WTC11 (cell line): ENCODE measurements at regions not wholly inside any gene's neighbourhood (a gene's known extent, or its start where the extent isn't known, plus 50 kb on each side); places are given as distances from the start of the nearest gene placed in this dataset.

Experiments
- ATAC-seq: fragments of 200-7000 bp; cut with Tn5 transposase; 2 replicates; pipeline ENCODE4 v1.10.0; 2021; ENCODE audit warnings: mild to moderate bottlenecking, moderate library complexity
- CTCF ChIA-PET: fragments of 300-600 bp; sonication (Branson Sonifier 250); formaldehyde crosslinking; loops from one replicate; lab custom pipeline; 2021; ENCODE audit warnings: antibody characterized with exemption; lab: Charles Lee
- POLR2A ChIA-PET: fragments of 350-600 bp; sonication (Branson Sonifier 250); formaldehyde crosslinking; loops from one replicate; lab custom pipeline; 2021; ENCODE audit warnings: antibody characterized with exemption; lab: Charles Lee
- DNase-seq: peaks from one replicate; pipeline ENCODE4 v3.0.0; 2021; ENCODE audit warnings: low spot score
- H3K27ac Mint-ChIP-seq: 2 replicates; pipeline ENCODE4 v1.8.0; 2021; ENCODE audit warnings: mixed read lengths
- H3K27me3 Mint-ChIP-seq: 2 replicates; pipeline ENCODE4 v1.8.0; 2021; ENCODE audit warnings: low read depth, mild to moderate bottlenecking, moderate library complexity, mixed read lengths
- H3K36me3 Mint-ChIP-seq: 2 replicates; pipeline ENCODE4 v1.8.0; 2021; ENCODE audit warnings: mixed read lengths
- H3K4me1 Mint-ChIP-seq: 2 replicates; pipeline ENCODE4 v1.8.0; 2022; ENCODE audit warnings: mixed read lengths
- H3K4me3 Mint-ChIP-seq: 2 replicates; pipeline ENCODE4 v1.8.0; 2021; ENCODE audit warnings: mild to moderate bottlenecking, moderate library complexity, mixed read lengths
- H3K9me3 Mint-ChIP-seq: 2 replicates; pipeline ENCODE4 v1.8.0; 2021; ENCODE audit warnings: mixed read lengths
- CREM ChIP-seq: sonication (generic); formaldehyde crosslinking; IDR thresholded peaks from 2 replicates; pipeline ENCODE4 v1.8.1; 2022; ENCODE audit warnings: mild to moderate bottlenecking, missing genetic modification reagents, moderate library complexity
- FOXK1 ChIP-seq: sonication (generic); formaldehyde crosslinking; IDR thresholded peaks from 2 replicates; pipeline ENCODE4 v1.8.0; 2022; ENCODE audit warnings: mild to moderate bottlenecking, moderate library complexity, missing genetic modification reagents
- GRHL2 ChIP-seq: fragments of 250-450 bp; sonication (Bioruptor Pico); IDR thresholded peaks from 2 replicates; pipeline ENCODE4 v1.8.0; 2022; ENCODE audit warnings: mild to moderate bottlenecking, moderate library complexity; ENCODE audit not compliant: insufficient replicate concordance, severe bottlenecking
- NR3C1 ChIP-seq: sonication (generic); formaldehyde crosslinking; conservative IDR thresholded peaks from 2 replicates; pipeline ENCODE4 v1.8.1; 2023; ENCODE audit warnings: low read depth, mild to moderate bottlenecking, missing genetic modification reagents
- RORB ChIP-seq: fragments of 250-450 bp; sonication (Bioruptor Pico); IDR thresholded peaks from 2 replicates; pipeline ENCODE4 v1.9.0; 2021; ENCODE audit warnings: mild to moderate bottlenecking
- SMAD4 ChIP-seq: sonication (generic); formaldehyde crosslinking; IDR thresholded peaks from 2 replicates; pipeline ENCODE4 v1.8.0; 2022; ENCODE audit warnings: mild to moderate bottlenecking, missing genetic modification reagents
- TEAD4 ChIP-seq: sonication (generic); formaldehyde crosslinking; IDR thresholded peaks from 2 replicates; pipeline ENCODE4 v1.8.0; 2022; ENCODE audit warnings: mild to moderate bottlenecking, missing genetic modification reagents
- ZNF396 ChIP-seq: fragments of 250-450 bp; sonication (Bioruptor Pico); IDR thresholded peaks from 2 replicates; pipeline ENCODE4 v1.8.0; 2021; ENCODE audit warnings: mild to moderate bottlenecking, moderate library complexity, borderline replicate concordance
- TF ChIP-seq, protein P1 (sequence below): fragments of 250-450 bp; sonication (Bioruptor Pico); IDR thresholded peaks from 2 replicates; pipeline ENCODE4 v1.9.0; 2021; ENCODE audit warnings: moderate library complexity, mild to moderate bottlenecking, inconsistent platforms, borderline replicate concordance
- TF ChIP-seq, protein P2 (sequence below): sonication (generic); formaldehyde crosslinking; IDR thresholded peaks from 2 replicates; pipeline ENCODE4 v1.8.0; 2022; ENCODE audit warnings: mild to moderate bottlenecking, missing genetic modification reagents
- TF ChIP-seq, protein P3 (sequence below): fragments of 250-450 bp; sonication (Bioruptor Pico); IDR thresholded peaks from 2 replicates; pipeline ENCODE4 v1.9.0; 2021; ENCODE audit warnings: mild to moderate bottlenecking
- TF ChIP-seq, protein P4 (sequence below): sonication (generic); formaldehyde crosslinking; IDR thresholded peaks from 2 replicates; pipeline ENCODE4 v1.8.1; 2023; ENCODE audit warnings: mild to moderate bottlenecking, missing genetic modification reagents, borderline replicate concordance
- TF ChIP-seq, protein P5 (sequence below): sonication (generic); formaldehyde crosslinking; IDR thresholded peaks from 2 replicates; pipeline ENCODE4 v1.8.1; 2023; ENCODE audit warnings: mild to moderate bottlenecking, missing genetic modification reagents
- TF ChIP-seq, protein P6 (sequence below): sonication (generic); formaldehyde crosslinking; IDR thresholded peaks from 2 replicates; pipeline ENCODE4 v1.8.1; 2022; ENCODE audit warnings: missing genetic modification reagents, borderline replicate concordance
- TF ChIP-seq, protein P7 (sequence below): fragments of 250-450 bp; sonication (Bioruptor Pico); IDR thresholded peaks from 2 replicates; pipeline ENCODE4 v1.8.0; 2021; ENCODE audit warnings: mild to moderate bottlenecking

DNA sequence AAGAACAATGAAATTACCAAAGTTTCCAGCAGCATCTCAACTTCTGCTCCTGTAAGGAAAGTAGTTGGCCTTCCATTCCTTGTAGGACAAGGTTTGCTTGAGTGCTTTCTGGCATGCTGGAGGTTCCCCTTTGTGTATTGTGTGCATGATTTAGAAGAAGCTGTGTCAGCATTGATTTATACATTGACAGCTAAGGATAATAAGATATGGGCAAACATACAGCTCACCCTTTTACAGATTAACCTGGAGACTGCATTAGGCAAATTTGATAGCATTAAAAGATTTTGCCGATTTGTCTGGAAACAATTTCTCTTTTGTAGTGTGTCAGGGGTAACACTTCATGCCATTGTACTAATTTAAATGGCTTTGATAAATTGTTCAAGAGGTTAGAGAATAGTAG is 221.8 kb upstream of the PACRGL start:
- no peaks in the 10 kb centered on the region for H3K27me3 Mint-ChIP-seq
- ATAC-seq = no peak
- H3K4me1 Mint-ChIP-seq = no peaks in the 10 kb centered on the region
- no peak for DNase-seq
- no peak overlapping the region for H3K27ac Mint-ChIP-seq
- no peaks in the 10 kb centered on the region for H3K36me3 Mint-ChIP-seq
- POLR2A ChIA-PET = no interaction called here
- H3K9me3 Mint-ChIP-seq = no peaks in the 10 kb centered on the region
- H3K4me3 Mint-ChIP-seq = no peak overlapping the region
- TF ChIP-seq, protein P1, sequence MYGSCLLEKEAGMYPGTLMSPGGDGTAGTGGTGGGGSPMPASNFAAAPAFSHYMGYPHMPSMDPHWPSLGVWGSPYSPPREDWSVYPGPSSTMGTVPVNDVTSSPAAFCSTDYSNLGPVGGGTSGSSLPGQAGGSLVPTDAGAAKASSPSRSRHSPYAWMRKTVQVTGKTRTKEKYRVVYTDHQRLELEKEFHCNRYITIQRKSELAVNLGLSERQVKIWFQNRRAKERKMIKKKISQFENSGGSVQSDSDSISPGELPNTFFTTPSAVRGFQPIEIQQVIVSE (CRISPR knock-in tag) = no peak
- TF ChIP-seq, protein P2, sequence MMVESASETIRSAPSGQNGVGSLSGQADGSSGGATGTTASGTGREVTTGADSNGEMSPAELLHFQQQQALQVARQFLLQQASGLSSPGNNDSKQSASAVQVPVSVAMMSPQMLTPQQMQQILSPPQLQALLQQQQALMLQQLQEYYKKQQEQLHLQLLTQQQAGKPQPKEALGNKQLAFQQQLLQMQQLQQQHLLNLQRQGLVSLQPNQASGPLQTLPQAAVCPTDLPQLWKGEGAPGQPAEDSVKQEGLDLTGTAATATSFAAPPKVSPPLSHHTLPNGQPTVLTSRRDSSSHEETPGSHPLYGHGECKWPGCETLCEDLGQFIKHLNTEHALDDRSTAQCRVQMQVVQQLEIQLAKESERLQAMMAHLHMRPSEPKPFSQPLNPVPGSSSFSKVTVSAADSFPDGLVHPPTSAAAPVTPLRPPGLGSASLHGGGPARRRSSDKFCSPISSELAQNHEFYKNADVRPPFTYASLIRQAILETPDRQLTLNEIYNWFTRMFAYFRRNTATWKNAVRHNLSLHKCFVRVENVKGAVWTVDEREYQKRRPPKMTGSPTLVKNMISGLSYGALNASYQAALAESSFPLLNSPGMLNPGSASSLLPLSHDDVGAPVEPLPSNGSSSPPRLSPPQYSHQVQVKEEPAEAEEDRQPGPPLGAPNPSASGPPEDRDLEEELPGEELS (CRISPR knock-in tag) = no peak
- no peak for TF ChIP-seq ZNF396
- TF ChIP-seq, protein P3, sequence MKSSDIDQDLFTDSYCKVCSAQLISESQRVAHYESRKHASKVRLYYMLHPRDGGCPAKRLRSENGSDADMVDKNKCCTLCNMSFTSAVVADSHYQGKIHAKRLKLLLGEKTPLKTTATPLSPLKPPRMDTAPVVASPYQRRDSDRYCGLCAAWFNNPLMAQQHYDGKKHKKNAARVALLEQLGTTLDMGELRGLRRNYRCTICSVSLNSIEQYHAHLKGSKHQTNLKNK = no peak
- TF ChIP-seq, protein P4, sequence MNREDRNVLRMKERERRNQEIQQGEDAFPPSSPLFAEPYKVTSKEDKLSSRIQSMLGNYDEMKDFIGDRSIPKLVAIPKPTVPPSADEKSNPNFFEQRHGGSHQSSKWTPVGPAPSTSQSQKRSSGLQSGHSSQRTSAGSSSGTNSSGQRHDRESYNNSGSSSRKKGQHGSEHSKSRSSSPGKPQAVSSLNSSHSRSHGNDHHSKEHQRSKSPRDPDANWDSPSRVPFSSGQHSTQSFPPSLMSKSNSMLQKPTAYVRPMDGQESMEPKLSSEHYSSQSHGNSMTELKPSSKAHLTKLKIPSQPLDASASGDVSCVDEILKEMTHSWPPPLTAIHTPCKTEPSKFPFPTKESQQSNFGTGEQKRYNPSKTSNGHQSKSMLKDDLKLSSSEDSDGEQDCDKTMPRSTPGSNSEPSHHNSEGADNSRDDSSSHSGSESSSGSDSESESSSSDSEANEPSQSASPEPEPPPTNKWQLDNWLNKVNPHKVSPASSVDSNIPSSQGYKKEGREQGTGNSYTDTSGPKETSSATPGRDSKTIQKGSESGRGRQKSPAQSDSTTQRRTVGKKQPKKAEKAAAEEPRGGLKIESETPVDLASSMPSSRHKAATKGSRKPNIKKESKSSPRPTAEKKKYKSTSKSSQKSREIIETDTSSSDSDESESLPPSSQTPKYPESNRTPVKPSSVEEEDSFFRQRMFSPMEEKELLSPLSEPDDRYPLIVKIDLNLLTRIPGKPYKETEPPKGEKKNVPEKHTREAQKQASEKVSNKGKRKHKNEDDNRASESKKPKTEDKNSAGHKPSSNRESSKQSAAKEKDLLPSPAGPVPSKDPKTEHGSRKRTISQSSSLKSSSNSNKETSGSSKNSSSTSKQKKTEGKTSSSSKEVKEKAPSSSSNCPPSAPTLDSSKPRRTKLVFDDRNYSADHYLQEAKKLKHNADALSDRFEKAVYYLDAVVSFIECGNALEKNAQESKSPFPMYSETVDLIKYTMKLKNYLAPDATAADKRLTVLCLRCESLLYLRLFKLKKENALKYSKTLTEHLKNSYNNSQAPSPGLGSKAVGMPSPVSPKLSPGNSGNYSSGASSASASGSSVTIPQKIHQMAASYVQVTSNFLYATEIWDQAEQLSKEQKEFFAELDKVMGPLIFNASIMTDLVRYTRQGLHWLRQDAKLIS (CRISPR knock-in tag) = no peak
- no peak for TF ChIP-seq SMAD4
- no peak for TF ChIP-seq GRHL2 (CRISPR knock-in tag)
- TF ChIP-seq, protein P5, sequence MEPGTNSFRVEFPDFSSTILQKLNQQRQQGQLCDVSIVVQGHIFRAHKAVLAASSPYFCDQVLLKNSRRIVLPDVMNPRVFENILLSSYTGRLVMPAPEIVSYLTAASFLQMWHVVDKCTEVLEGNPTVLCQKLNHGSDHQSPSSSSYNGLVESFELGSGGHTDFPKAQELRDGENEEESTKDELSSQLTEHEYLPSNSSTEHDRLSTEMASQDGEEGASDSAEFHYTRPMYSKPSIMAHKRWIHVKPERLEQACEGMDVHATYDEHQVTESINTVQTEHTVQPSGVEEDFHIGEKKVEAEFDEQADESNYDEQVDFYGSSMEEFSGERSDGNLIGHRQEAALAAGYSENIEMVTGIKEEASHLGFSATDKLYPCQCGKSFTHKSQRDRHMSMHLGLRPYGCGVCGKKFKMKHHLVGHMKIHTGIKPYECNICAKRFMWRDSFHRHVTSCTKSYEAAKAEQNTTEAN (CRISPR knock-in tag) = no peak
- CTCF ChIA-PET = no interaction called here

DNA sequence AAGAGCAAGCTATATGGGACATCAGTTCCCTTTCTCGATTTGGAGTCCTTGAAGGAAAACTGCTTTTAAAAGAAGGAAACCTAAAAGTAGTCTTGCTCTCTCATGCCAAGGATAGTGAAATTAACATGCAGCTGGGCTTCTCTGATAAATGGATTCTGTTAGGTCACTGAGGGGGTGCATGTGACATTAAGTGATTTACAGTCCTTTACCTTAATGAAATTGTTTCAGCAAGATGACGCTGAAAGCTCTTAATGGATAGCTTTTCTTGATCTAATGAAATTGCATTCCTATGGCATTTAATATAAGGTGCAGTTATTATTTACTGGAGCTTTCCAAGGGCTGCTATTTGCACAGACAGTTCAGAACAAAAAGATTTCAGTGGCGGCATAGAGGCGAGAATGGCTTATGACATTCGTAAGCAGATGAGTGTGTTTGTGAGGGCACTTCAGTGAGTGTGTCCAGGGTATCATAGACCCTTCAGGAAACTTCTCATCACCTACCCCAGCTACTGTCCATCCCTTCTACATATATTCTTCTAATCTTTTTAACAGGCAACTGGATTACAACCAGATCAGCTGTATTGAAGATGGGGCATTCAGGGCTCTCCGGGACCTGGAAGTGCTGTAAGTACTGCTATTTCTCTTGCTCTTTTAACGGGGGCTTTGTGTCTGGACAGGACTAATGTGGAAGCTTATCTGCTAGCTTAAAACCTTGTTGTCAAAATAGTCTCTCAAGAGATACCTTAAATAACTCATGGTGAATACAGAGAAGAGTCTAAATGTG is 219.9 kb upstream of the PACRGL start:
- no peaks in the 10 kb centered on the region for H3K9me3 Mint-ChIP-seq
- no peaks in the 10 kb centered on the region for H3K36me3 Mint-ChIP-seq
- no peaks in the 10 kb centered on the region for H3K4me1 Mint-ChIP-seq
- no peak overlapping the region for H3K4me3 Mint-ChIP-seq
- POLR2A ChIA-PET = no interaction called here
- CTCF ChIA-PET = interaction anchor here (1.5 kb wide), 1 partner anchor 11 kb away, joined by 4 read pairs; no protein-coding TSS in a partner anchor
- H3K27ac Mint-ChIP-seq = no peak overlapping the region
- H3K27me3 Mint-ChIP-seq = no peaks in the 10 kb centered on the region
- no peak for ATAC-seq
- DNase-seq = no peak
- no peak for TF ChIP-seq RORB (CRISPR knock-in tag)
- TF ChIP-seq, protein P6, sequence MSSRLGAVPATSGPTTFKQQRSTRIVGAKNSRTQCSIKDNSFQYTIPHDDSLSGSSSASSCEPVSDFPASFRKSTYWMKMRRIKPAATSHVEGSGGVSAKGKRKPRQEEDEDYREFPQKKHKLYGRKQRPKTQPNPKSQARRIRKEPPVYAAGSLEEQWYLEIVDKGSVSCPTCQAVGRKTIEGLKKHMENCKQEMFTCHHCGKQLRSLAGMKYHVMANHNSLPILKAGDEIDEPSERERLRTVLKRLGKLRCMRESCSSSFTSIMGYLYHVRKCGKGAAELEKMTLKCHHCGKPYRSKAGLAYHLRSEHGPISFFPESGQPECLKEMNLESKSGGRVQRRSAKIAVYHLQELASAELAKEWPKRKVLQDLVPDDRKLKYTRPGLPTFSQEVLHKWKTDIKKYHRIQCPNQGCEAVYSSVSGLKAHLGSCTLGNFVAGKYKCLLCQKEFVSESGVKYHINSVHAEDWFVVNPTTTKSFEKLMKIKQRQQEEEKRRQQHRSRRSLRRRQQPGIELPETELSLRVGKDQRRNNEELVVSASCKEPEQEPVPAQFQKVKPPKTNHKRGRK (CRISPR knock-in tag) = no peak
- TF ChIP-seq NR3C1 = no peak
- TF ChIP-seq, protein P2 (CRISPR knock-in tag) = no peak
- TF ChIP-seq CREM (CRISPR knock-in tag) = no peak
- no peak for TF ChIP-seq SMAD4
- TF ChIP-seq FOXK1 = no peak
- no peak for TF ChIP-seq TEAD4 (CRISPR knock-in tag)
- TF ChIP-seq, protein P7, sequence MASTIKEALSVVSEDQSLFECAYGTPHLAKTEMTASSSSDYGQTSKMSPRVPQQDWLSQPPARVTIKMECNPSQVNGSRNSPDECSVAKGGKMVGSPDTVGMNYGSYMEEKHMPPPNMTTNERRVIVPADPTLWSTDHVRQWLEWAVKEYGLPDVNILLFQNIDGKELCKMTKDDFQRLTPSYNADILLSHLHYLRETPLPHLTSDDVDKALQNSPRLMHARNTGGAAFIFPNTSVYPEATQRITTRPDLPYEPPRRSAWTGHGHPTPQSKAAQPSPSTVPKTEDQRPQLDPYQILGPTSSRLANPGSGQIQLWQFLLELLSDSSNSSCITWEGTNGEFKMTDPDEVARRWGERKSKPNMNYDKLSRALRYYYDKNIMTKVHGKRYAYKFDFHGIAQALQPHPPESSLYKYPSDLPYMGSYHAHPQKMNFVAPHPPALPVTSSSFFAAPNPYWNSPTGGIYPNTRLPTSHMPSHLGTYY (CRISPR knock-in tag) = no peak
